Esophagus squamous epithelium (tissue), 4 donors: ENCODE measurements at regions not wholly inside any gene's neighbourhood (a gene's known extent, or its start where the extent isn't known, plus 50 kb on each side); places are given as distances from the start of the nearest gene placed in this dataset.

Source experiments
- POLR2A ChIP-seq, 4 donors: fragments of 450-650 bp; IDR thresholded peaks; one replicate each; pipeline ENCODE4 v1.6.1; 2017; ENCODE audit warnings: antibody characterized with exemption in 4 of 4, mild to moderate bottlenecking in 4 of 4, moderate library complexity in 3 of 4
- TF ChIP-seq, protein P1 (sequence below), 6 experiments: fragments of 450-650 bp in 4 of 6; fragments of 200-600 bp in 2 of 6; sonication (generic) in 2 of 6; IDR thresholded peaks; one replicate each; pipeline ENCODE4 v1.5.1; 2016 to 2019; ENCODE audit warnings: antibody characterized with exemption in 6 of 6, mild to moderate bottlenecking in 4 of 6, moderate library complexity in 4 of 6

DNA sequence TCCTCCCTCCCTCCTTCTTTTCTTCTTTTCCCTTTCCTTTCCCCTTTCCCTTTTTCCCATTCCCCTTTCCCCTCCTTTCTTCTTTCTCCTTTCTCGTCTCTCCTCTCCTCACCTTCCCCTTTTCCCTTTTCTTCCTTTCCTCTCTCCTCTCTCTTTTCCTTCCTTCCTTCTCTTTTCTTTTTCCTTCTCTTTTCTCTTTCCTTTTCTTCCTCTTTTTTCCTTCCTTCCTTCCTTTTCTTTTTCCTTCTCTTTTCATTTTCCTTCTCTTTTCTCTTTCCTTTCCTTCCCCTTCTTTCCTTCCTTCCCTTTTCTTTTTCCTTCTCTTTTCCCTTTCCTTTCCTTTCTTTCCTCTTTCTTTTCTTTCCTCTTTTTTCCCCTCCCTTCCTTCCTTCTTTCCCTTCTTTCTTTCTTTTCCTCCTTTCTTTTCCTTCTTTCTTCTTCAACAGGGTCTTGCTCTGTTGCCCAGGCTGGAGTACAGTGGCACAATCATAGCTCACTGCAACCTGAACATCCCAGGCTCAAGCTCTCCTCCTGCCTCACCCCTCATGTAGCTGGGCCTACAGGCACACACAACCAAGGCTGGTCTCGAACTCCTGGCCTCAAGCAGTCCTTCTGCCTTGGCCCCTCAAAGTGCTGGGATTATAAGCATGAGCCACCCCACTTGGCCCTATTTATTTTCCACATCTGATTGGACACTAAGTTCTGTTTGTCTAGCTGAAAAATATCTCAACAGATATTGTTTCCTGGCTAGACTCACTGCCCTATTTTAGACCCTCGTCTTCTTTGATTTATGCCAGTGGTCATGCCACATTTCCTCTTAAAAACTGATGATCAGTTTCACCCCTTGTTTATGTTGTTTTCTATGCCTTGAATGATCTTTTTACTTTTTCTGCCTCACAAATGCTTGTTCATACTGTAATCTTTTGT, 57.1 kb upstream of the MACF1 start:
- TF ChIP-seq, protein P1, sequence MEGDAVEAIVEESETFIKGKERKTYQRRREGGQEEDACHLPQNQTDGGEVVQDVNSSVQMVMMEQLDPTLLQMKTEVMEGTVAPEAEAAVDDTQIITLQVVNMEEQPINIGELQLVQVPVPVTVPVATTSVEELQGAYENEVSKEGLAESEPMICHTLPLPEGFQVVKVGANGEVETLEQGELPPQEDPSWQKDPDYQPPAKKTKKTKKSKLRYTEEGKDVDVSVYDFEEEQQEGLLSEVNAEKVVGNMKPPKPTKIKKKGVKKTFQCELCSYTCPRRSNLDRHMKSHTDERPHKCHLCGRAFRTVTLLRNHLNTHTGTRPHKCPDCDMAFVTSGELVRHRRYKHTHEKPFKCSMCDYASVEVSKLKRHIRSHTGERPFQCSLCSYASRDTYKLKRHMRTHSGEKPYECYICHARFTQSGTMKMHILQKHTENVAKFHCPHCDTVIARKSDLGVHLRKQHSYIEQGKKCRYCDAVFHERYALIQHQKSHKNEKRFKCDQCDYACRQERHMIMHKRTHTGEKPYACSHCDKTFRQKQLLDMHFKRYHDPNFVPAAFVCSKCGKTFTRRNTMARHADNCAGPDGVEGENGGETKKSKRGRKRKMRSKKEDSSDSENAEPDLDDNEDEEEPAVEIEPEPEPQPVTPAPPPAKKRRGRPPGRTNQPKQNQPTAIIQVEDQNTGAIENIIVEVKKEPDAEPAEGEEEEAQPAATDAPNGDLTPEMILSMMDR (IDR thresholded peaks at IDR 0.05) = no peak
- TF ChIP-seq POLR2A (IDR thresholded peaks at IDR 0.05) = no peak
